ENCODE measurements at regions not wholly inside any gene's neighbourhood (a gene's known extent, or its start where the extent isn't known, plus 50 kb on each side); places are given as distances from the start of the nearest gene placed in this dataset.

- TF ChIP-seq CTCF (IDR thresholded peaks at IDR 0.05) (no peak), POLR2AphosphoS5 (IDR thresholded peaks at IDR 0.05; ENCODE audit: low read depth, low read length) (no peak), REST (IDR thresholded peaks at IDR 0.05; ENCODE audit: insufficient read depth in 1 of 2, low read depth in 2 of 2, low read length in 1 of 2) (no peak)
Observed at GRCh38 chr7:56222866-56223265, 106.6 kb upstream of the NUPR2 start.
